ENCODE measurements at regions not wholly inside any gene's neighbourhood (a gene's known extent, or its start where the extent isn't known, plus 50 kb on each side); places are given as distances from the start of the nearest gene placed in this dataset.

GRCh38 chr1:90834354-90834885, 117.3 kb upstream of the BARHL2 start:
- H3K9me3 Mint-ChIP-seq, result no peaks in the 10 kb centered on the region
- peaks cover 100% of the 10 kb centered on the region for H3K27me3 Mint-ChIP-seq (ENCODE audit: low read depth)
- H3K27ac Mint-ChIP-seq, result no peak overlapping the region
- H3K4me3 Mint-ChIP-seq, result peak overlapping the region in 1 of 3 experiments; percentile 64
- H3K4me1 Mint-ChIP-seq, result peaks cover 18% of the 10 kb centered on the region
- H3K36me3 Mint-ChIP-seq (ENCODE audit: low read depth), result no peaks in the 10 kb centered on the region
- no peak for TF ChIP-seq CTCF (IDR thresholded peaks at IDR 0.05; ENCODE audit: unreplicated experiment in 3 of 3)

- no peak for TF ChIP-seq CTCF (IDR thresholded peaks at IDR 0.05; ENCODE audit: unreplicated experiment in 3 of 3)
- no peak overlapping the region for H3K27ac Mint-ChIP-seq
- peaks cover 18% of the 10 kb centered on the region for H3K4me1 Mint-ChIP-seq
- H3K27me3 Mint-ChIP-seq (ENCODE audit: low read depth), result peaks cover 100% of the 10 kb centered on the region
- no peaks in the 10 kb centered on the region for H3K36me3 Mint-ChIP-seq (ENCODE audit: low read depth)
- no peaks in the 10 kb centered on the region for H3K9me3 Mint-ChIP-seq
- no peak overlapping the region for H3K4me3 Mint-ChIP-seq
These were observed 116.5 kb upstream of the BARHL2 start for GRCh38 chr1:90833466-90834110.

GRCh38 chr1:90831910-90832309, 114.8 kb upstream of the BARHL2 start:
- no peak overlapping the region for H3K4me3 Mint-ChIP-seq
- peaks cover 18% of the 10 kb centered on the region for H3K4me1 Mint-ChIP-seq
- peaks cover 98% of the 10 kb centered on the region for H3K27me3 Mint-ChIP-seq (ENCODE audit: low read depth)
- H3K27ac Mint-ChIP-seq, result no peak overlapping the region
- TF ChIP-seq CTCF (IDR thresholded peaks at IDR 0.05; ENCODE audit: unreplicated experiment in 3 of 3), result no peak
- H3K9me3 Mint-ChIP-seq, result no peaks in the 10 kb centered on the region
- no peaks in the 10 kb centered on the region for H3K36me3 Mint-ChIP-seq (ENCODE audit: low read depth)

- no peaks in the 10 kb centered on the region for H3K4me1 Mint-ChIP-seq
- H3K27me3 Mint-ChIP-seq (ENCODE audit: low read depth), result peaks cover 85% of the 10 kb centered on the region
- no peak for TF ChIP-seq CTCF (IDR thresholded peaks at IDR 0.05; ENCODE audit: unreplicated experiment in 3 of 3)
- H3K9me3 Mint-ChIP-seq, result no peaks in the 10 kb centered on the region
- H3K4me3 Mint-ChIP-seq, result no peak overlapping the region
- H3K27ac Mint-ChIP-seq, result no peak overlapping the region
- H3K36me3 Mint-ChIP-seq (ENCODE audit: low read depth), result no peaks in the 10 kb centered on the region
These were observed 109.7 kb upstream of the BARHL2 start for GRCh38 chr1:90826834-90827233.

- TF ChIP-seq CTCF (IDR thresholded peaks at IDR 0.05; ENCODE audit: unreplicated experiment in 3 of 3), result no peak
- H3K9me3 Mint-ChIP-seq, result no peaks in the 10 kb centered on the region
- H3K4me3 Mint-ChIP-seq, result no peak overlapping the region
- no peaks in the 10 kb centered on the region for H3K36me3 Mint-ChIP-seq (ENCODE audit: low read depth)
- H3K27ac Mint-ChIP-seq, result no peak overlapping the region
- H3K4me1 Mint-ChIP-seq, result no peaks in the 10 kb centered on the region
- peaks cover 77% of the 10 kb centered on the region for H3K27me3 Mint-ChIP-seq (ENCODE audit: low read depth)
These were observed 108.9 kb upstream of the BARHL2 start for GRCh38 chr1:90826024-90826423.

- no peaks in the 10 kb centered on the region for H3K9me3 Mint-ChIP-seq
These were observed 107.4 kb upstream of the BARHL2 start for GRCh38 chr1:90824551-90824950.

More at GRCh38 chr1:90824551-90824950, 107.4 kb upstream of the BARHL2 start:
- no peak overlapping the region for H3K4me3 Mint-ChIP-seq
- H3K4me1 Mint-ChIP-seq, result no peaks in the 10 kb centered on the region
- TF ChIP-seq CTCF (IDR thresholded peaks at IDR 0.05; ENCODE audit: unreplicated experiment in 3 of 3), result no peak
- no peaks in the 10 kb centered on the region for H3K36me3 Mint-ChIP-seq (ENCODE audit: low read depth)
- H3K27me3 Mint-ChIP-seq (ENCODE audit: low read depth), result peaks cover 62% of the 10 kb centered on the region
- H3K27ac Mint-ChIP-seq, result no peak overlapping the region
